GM23338 (cell line): ENCODE measurements at regions not wholly inside any gene's neighbourhood (a gene's known extent, or its start where the extent isn't known, plus 50 kb on each side); places are given as distances from the start of the nearest gene placed in this dataset.
A peak's percentile ranks its signal among the peaks of the same experiment; 100 is the strongest.

ENCODE experiments used
- ATAC-seq: fragments of 200-7000 bp; cut with Tn5 transposase; 3 replicates; pipeline ENCODE4 v1.9.1; 2020
- DNase-seq: peaks from one replicate; pipeline ENCODE4 v3.0.0-alpha.2; 2015; ENCODE audit warnings: low spot score
- H2AFZ ChIP-seq: fragments of 200-600 bp; sonication (generic); 2 replicates; pipeline ENCODE4 v1.8.0; 2016; ENCODE audit warnings: antibody characterized with exemption, mild to moderate bottlenecking, moderate library complexity
- H3F3A ChIP-seq: fragments of 200-600 bp; sonication (generic); replicated peaks from 2 replicates; pipeline ENCODE4 v1.8.0; 2017; ENCODE audit warnings: antibody characterized with exemption, mixed run types, low read depth
- H3K27ac ChIP-seq: fragments of 200-600 bp; sonication (generic); 2 replicates; pipeline ENCODE4 v1.6.1; 2016; ENCODE audit warnings: low read depth
- H3K27me3 ChIP-seq: fragments of 200-600 bp; sonication (generic); 2 replicates; pipeline ENCODE4 v1.8.0; 2016; ENCODE audit warnings: mild to moderate bottlenecking, mixed run types, moderate library complexity; ENCODE audit not compliant: insufficient read depth
- H3K36me3 ChIP-seq: fragments of 200-600 bp; sonication (generic); 2 replicates; pipeline ENCODE4 v1.8.0; 2016; ENCODE audit warnings: mild to moderate bottlenecking; ENCODE audit not compliant: insufficient read depth
- H3K4me1 ChIP-seq: fragments of 200-600 bp; sonication (generic); 2 replicates; pipeline ENCODE4 v1.8.0; 2016; ENCODE audit warnings: mild to moderate bottlenecking, moderate library complexity; ENCODE audit not compliant: insufficient read depth
- H3K4me2 ChIP-seq: fragments of 200-600 bp; sonication (generic); 2 replicates; pipeline ENCODE4 v1.7.1; 2017; ENCODE audit warnings: mixed run types
- H3K4me3 ChIP-seq: fragments of 200-600 bp; sonication (generic); 2 replicates; pipeline ENCODE4 v1.6.1; 2016; ENCODE audit warnings: mixed run types
- H3K79me2 ChIP-seq: fragments of 200-600 bp; sonication (generic); replicated peaks from 2 replicates; pipeline ENCODE4 v1.8.0; 2017; ENCODE audit warnings: mild to moderate bottlenecking; ENCODE audit not compliant: insufficient read depth
- H3K9me2 ChIP-seq: fragments of 200-600 bp; sonication (generic); 2 replicates; pipeline ENCODE4 v1.8.0; 2017; ENCODE audit not compliant: insufficient read depth
- H4K20me1 ChIP-seq: fragments of 200-600 bp; sonication (generic); replicated peaks from 2 replicates; pipeline ENCODE4 v1.8.0; 2017; ENCODE audit warnings: mild to moderate bottlenecking; ENCODE audit not compliant: insufficient read depth
- H3K27ac Mint-ChIP-seq: 2 replicates; pipeline ENCODE4 v1.8.0; 2020; ENCODE audit warnings: inconsistent platforms, mild to moderate bottlenecking, moderate library complexity, mixed read lengths
- H3K27me3 Mint-ChIP-seq: 3 replicates; pipeline ENCODE4 v1.8.0; 2022; ENCODE audit warnings: low read depth, mild to moderate bottlenecking, moderate library complexity, mixed read lengths, inconsistent platforms; ENCODE audit not compliant: insufficient read depth, poor library complexity
- H3K36me3 Mint-ChIP-seq: 3 replicates; pipeline ENCODE4 v1.8.0; 2021; ENCODE audit warnings: low read depth, mild to moderate bottlenecking, inconsistent platforms, moderate library complexity, mixed read lengths
- H3K4me1 Mint-ChIP-seq: 3 replicates; pipeline ENCODE4 v1.8.0; 2020; ENCODE audit warnings: mild to moderate bottlenecking, inconsistent platforms, mixed read lengths
- H3K4me3 Mint-ChIP-seq: 3 replicates; pipeline ENCODE4 v1.8.0; 2021; ENCODE audit warnings: moderate library complexity, mild to moderate bottlenecking, inconsistent platforms, mixed read lengths
- H3K9me3 Mint-ChIP-seq: 3 replicates; pipeline ENCODE4 v1.8.0; 2020; ENCODE audit warnings: moderate library complexity, mild to moderate bottlenecking, inconsistent platforms, mixed read lengths
- CREB1 ChIP-seq: fragments of 250-450 bp; sonication (Bioruptor Pico); IDR thresholded peaks from 2 replicates; pipeline ENCODE4 v1.5.0; 2020; ENCODE audit warnings: low read depth, mild to moderate bottlenecking, moderate library complexity
- EZH2 ChIP-seq: fragments of 200-600 bp; sonication (generic); IDR thresholded peaks from one replicate; pipeline ENCODE4 v1.8.0; 2017; ENCODE audit warnings: antibody characterized with exemption, mild to moderate bottlenecking, low read depth; ENCODE audit not compliant: unreplicated experiment
- NANOG ChIP-seq: IDR thresholded peaks from 2 replicates; pipeline ENCODE4 v1.6.1; 2016; ENCODE audit warnings: antibody characterized with exemption, borderline replicate concordance
- STAT1 ChIP-seq: IDR thresholded peaks from one replicate; pipeline ENCODE4 v1.6.1; 2016; ENCODE audit warnings: antibody characterized with exemption; ENCODE audit not compliant: unreplicated experiment
- ZNF114 ChIP-seq: fragments of 250-450 bp; sonication (Bioruptor Pico); IDR thresholded peaks from 2 replicates; pipeline ENCODE4 v1.5.0; 2020; ENCODE audit warnings: mild to moderate bottlenecking, moderate library complexity
- ZNF331 ChIP-seq: fragments of 250-450 bp; sonication (Bioruptor Pico); IDR thresholded peaks from 2 replicates; pipeline ENCODE4 v1.5.0; 2020; ENCODE audit warnings: low read depth, mild to moderate bottlenecking, moderate library complexity
- ZNF462 ChIP-seq: fragments of 250-450 bp; sonication (Bioruptor Pico); IDR thresholded peaks from 2 replicates; pipeline ENCODE4 v1.5.0; 2020; ENCODE audit warnings: mild to moderate bottlenecking, moderate library complexity
- TF ChIP-seq, protein P1 (sequence below): IDR thresholded peaks from 2 replicates; pipeline ENCODE4 v1.6.1; 2016; ENCODE audit warnings: antibody characterized with exemption
- TF ChIP-seq, protein P2 (sequence below): IDR thresholded peaks from one replicate; pipeline ENCODE4 v1.6.1; 2018; ENCODE audit warnings: antibody characterized with exemption; ENCODE audit not compliant: unreplicated experiment

DNA sequence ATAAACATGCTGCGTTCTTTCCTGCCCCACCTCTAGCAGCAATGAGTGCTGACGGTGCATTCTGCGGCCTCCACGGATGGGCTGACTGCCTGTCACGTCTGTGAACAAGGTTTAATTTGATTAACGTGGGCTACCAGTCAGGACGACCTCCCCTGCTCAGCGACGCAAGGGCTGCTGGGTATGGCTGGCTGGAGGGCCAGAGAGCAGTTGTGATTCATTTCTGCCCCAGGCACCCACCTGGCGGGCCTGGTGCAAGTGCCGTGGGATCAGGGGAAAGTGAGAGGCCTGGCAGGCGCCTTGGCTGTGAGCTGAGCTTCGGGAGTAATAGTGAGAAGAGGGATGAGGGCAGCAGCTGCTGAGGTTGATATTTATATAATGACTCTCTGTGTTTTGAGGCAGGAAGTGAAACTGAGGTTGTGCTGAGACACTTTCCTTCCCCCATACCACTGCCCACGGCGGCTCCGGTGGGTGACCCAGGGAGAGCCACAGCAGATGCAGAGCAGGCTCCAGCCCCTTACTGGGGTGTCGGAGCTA lies 190.4 kb upstream of the BCL6 start (continued):
- no peak for TF ChIP-seq ZNF462 (CRISPR knock-in tag)
- no peak for TF ChIP-seq STAT1
- TF ChIP-seq EZH2, result no peak
- TF ChIP-seq CREB1, result no peak
- no peak for TF ChIP-seq ZNF114
- TF ChIP-seq NANOG, result no peak

GRCh38 chr3:187936676-187937075 lies 191.4 kb upstream of the BCL6 start:
- no peak overlapping the region for H3K4me3 ChIP-seq
- Mint-ChIP-seq H3K9me3 (no peaks in the 10 kb centered on the region), H3K4me3 (no peak overlapping the region), H3K27ac (no peak overlapping the region), H3K4me1 (no peaks in the 10 kb centered on the region; the same call in 2 of the 3 replicates), H3K27me3 (no peaks in the 10 kb centered on the region), H3K36me3 (no peaks in the 10 kb centered on the region)
- no peaks in the 10 kb centered on the region for H3K4me1 ChIP-seq
- no peaks in the 10 kb centered on the region for H3F3A ChIP-seq
- no peaks in the 10 kb centered on the region for H4K20me1 ChIP-seq
- H3K4me2 ChIP-seq, result no peak overlapping the region
- H3K27ac ChIP-seq, result no peak overlapping the region
- no peak for ATAC-seq
- no peaks in the 10 kb centered on the region for H3K27me3 ChIP-seq
- no peaks in the 10 kb centered on the region for H3K36me3 ChIP-seq
- H3K79me2 ChIP-seq, result no peaks in the 10 kb centered on the region
- H2AFZ ChIP-seq, result 0 out of 2 replicates have a peak overlapping the region, but pooled peaks have one; percentile 72
- H3K9me2 ChIP-seq, result no peaks in the 10 kb centered on the region
- DNase-seq, result no peak
- no peak for TF ChIP-seq ZNF331 (CRISPR knock-in tag)
- TF ChIP-seq, protein P1, sequence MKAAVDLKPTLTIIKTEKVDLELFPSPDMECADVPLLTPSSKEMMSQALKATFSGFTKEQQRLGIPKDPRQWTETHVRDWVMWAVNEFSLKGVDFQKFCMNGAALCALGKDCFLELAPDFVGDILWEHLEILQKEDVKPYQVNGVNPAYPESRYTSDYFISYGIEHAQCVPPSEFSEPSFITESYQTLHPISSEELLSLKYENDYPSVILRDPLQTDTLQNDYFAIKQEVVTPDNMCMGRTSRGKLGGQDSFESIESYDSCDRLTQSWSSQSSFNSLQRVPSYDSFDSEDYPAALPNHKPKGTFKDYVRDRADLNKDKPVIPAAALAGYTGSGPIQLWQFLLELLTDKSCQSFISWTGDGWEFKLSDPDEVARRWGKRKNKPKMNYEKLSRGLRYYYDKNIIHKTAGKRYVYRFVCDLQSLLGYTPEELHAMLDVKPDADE, result no peak
- no peak for TF ChIP-seq NANOG
- TF ChIP-seq EZH2, result no peak
- TF ChIP-seq, protein P2, sequence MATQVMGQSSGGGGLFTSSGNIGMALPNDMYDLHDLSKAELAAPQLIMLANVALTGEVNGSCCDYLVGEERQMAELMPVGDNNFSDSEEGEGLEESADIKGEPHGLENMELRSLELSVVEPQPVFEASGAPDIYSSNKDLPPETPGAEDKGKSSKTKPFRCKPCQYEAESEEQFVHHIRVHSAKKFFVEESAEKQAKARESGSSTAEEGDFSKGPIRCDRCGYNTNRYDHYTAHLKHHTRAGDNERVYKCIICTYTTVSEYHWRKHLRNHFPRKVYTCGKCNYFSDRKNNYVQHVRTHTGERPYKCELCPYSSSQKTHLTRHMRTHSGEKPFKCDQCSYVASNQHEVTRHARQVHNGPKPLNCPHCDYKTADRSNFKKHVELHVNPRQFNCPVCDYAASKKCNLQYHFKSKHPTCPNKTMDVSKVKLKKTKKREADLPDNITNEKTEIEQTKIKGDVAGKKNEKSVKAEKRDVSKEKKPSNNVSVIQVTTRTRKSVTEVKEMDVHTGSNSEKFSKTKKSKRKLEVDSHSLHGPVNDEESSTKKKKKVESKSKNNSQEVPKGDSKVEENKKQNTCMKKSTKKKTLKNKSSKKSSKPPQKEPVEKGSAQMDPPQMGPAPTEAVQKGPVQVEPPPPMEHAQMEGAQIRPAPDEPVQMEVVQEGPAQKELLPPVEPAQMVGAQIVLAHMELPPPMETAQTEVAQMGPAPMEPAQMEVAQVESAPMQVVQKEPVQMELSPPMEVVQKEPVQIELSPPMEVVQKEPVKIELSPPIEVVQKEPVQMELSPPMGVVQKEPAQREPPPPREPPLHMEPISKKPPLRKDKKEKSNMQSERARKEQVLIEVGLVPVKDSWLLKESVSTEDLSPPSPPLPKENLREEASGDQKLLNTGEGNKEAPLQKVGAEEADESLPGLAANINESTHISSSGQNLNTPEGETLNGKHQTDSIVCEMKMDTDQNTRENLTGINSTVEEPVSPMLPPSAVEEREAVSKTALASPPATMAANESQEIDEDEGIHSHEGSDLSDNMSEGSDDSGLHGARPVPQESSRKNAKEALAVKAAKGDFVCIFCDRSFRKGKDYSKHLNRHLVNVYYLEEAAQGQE, result no peak
- TF ChIP-seq CREB1, result no peak
